Activated T-cell treated with anti-CD3 and anti-CD28 coated beads, Interleukin-2, amount 50 U/mL, for 72 hours (primary cell): ENCODE measurements at regions not wholly inside any gene's neighbourhood (a gene's known extent, or its start where the extent isn't known, plus 50 kb on each side); places are given as distances from the start of the nearest gene placed in this dataset.

Source experiments
- ATAC-seq, 2 donors: fragments of 150-1000 bp; cut with Tn5 transposase; replicated peaks in 1 of 2; 2 replicates each; pipeline ENCODE4 v1.10.0; 2021; ENCODE audit warnings: moderate library complexity in 2 of 2, mild to moderate bottlenecking in 1 of 2
- DNase-seq, 2 donors: peaks; one replicate each; pipeline ENCODE4 v3.0.0; 2021 to 2022; ENCODE audit warnings: mixed read lengths in 1 of 2
- H3K27ac Mint-ChIP-seq: one replicate; pipeline ENCODE4 v1.8.0; 2022; ENCODE audit warnings: mild to moderate bottlenecking, moderate library complexity, mixed read lengths
- H3K27me3 Mint-ChIP-seq: one replicate; pipeline ENCODE4 v1.8.0; 2022; ENCODE audit warnings: low read depth, mixed read lengths
- H3K36me3 Mint-ChIP-seq, 2 donors: one replicate each; pipeline ENCODE4 v1.8.0; 2022; ENCODE audit warnings: mixed read lengths in 2 of 2, mild to moderate bottlenecking in 1 of 2; ENCODE audit not compliant: insufficient read depth in 2 of 2
- H3K4me1 Mint-ChIP-seq: one replicate; pipeline ENCODE4 v1.8.0; 2022; ENCODE audit warnings: low read depth, mixed read lengths
- H3K4me3 Mint-ChIP-seq, 2 donors: one replicate each; pipeline ENCODE4 v1.8.0; 2022; ENCODE audit warnings: mild to moderate bottlenecking in 2 of 2, mixed read lengths in 2 of 2, moderate library complexity in 2 of 2
- H3K9me3 Mint-ChIP-seq, 2 donors: one replicate each; pipeline ENCODE4 v1.8.0; 2022; ENCODE audit warnings: mixed read lengths in 2 of 2

- Mint-ChIP-seq H3K27me3 (peaks cover 62% of the 10 kb centered on the region), H3K4me1 (no peaks in the 10 kb centered on the region), H3K27ac (no peak overlapping the region), H3K4me3 (no peak overlapping the region), H3K36me3 (no peaks in the 10 kb centered on the region), H3K9me3 (no peaks in the 10 kb centered on the region)
- ATAC-seq, result no peak
- no peak for DNase-seq
Measured at GRCh38 chr2:176681584-176682115, 412.4 kb downstream of the MTX2 start.

- H3K36me3 Mint-ChIP-seq, result no peaks in the 10 kb centered on the region
- H3K9me3 Mint-ChIP-seq, result no peaks in the 10 kb centered on the region
- H3K27me3 Mint-ChIP-seq, result peaks cover 63% of the 10 kb centered on the region
Measured at GRCh38 chr2:176682278-176682677, 413.0 kb downstream of the MTX2 start.

GRCh38 chr2:176683618-176684111 lies 414.4 kb downstream of the MTX2 start:
- H3K27me3 Mint-ChIP-seq, result peaks cover 60% of the 10 kb centered on the region

More at GRCh38 chr2:176682278-176682677, 413.0 kb downstream of the MTX2 start:
- no peak for DNase-seq
- Mint-ChIP-seq H3K4me3 (no peak overlapping the region), H3K27ac (no peak overlapping the region), H3K4me1 (no peaks in the 10 kb centered on the region)
- no peak for ATAC-seq

GRCh38 chr2:176685908-176686307 lies 416.7 kb downstream of the MTX2 start:
- Mint-ChIP-seq H3K27me3 (peaks cover 57% of the 10 kb centered on the region), H3K36me3 (no peaks in the 10 kb centered on the region), H3K27ac (no peak overlapping the region), H3K9me3 (no peaks in the 10 kb centered on the region), H3K4me3 (no peak overlapping the region), H3K4me1 (no peaks in the 10 kb centered on the region)
- ATAC-seq, result no peak
- no peak for DNase-seq

More at GRCh38 chr2:176683618-176684111, 414.4 kb downstream of the MTX2 start:
- DNase-seq, result no peak
- H3K4me1 Mint-ChIP-seq, result no peaks in the 10 kb centered on the region
- H3K36me3 Mint-ChIP-seq, result no peaks in the 10 kb centered on the region
- ATAC-seq, result no peak
- H3K27ac Mint-ChIP-seq, result no peak overlapping the region
- no peaks in the 10 kb centered on the region for H3K9me3 Mint-ChIP-seq
- H3K4me3 Mint-ChIP-seq, result no peak overlapping the region

GRCh38 chr2:176686328-176686727 lies 417.1 kb downstream of the MTX2 start:
- H3K27ac Mint-ChIP-seq, result no peak overlapping the region
- no peak for ATAC-seq
- no peaks in the 10 kb centered on the region for H3K4me1 Mint-ChIP-seq
- H3K27me3 Mint-ChIP-seq, result peaks cover 61% of the 10 kb centered on the region
- H3K9me3 Mint-ChIP-seq, result no peaks in the 10 kb centered on the region
- no peak overlapping the region for H3K4me3 Mint-ChIP-seq
- H3K36me3 Mint-ChIP-seq, result no peaks in the 10 kb centered on the region
- DNase-seq, result no peak

- DNase-seq, result no peak
- no peak overlapping the region for H3K4me3 Mint-ChIP-seq
Measured at GRCh38 chr2:176687342-176687741, 418.1 kb downstream of the MTX2 start.

GRCh38 chr2:176687944-176688343 lies 418.7 kb downstream of the MTX2 start:
- no peak overlapping the region for H3K4me3 Mint-ChIP-seq
- no peak for DNase-seq
- no peak for ATAC-seq
- no peak overlapping the region for H3K27ac Mint-ChIP-seq
- H3K27me3 Mint-ChIP-seq, result peaks cover 65% of the 10 kb centered on the region
- no peaks in the 10 kb centered on the region for H3K4me1 Mint-ChIP-seq
- H3K36me3 Mint-ChIP-seq, result no peaks in the 10 kb centered on the region
- no peaks in the 10 kb centered on the region for H3K9me3 Mint-ChIP-seq

More at GRCh38 chr2:176687342-176687741, 418.1 kb downstream of the MTX2 start:
- H3K36me3 Mint-ChIP-seq, result no peaks in the 10 kb centered on the region
- no peak for ATAC-seq
- H3K27ac Mint-ChIP-seq, result no peak overlapping the region
- H3K4me1 Mint-ChIP-seq, result no peaks in the 10 kb centered on the region
- peaks cover 65% of the 10 kb centered on the region for H3K27me3 Mint-ChIP-seq
- no peaks in the 10 kb centered on the region for H3K9me3 Mint-ChIP-seq

- H3K36me3 Mint-ChIP-seq, result no peaks in the 10 kb centered on the region
- no peaks in the 10 kb centered on the region for H3K9me3 Mint-ChIP-seq
- H3K4me3 Mint-ChIP-seq, result no peak overlapping the region
- no peaks in the 10 kb centered on the region for H3K4me1 Mint-ChIP-seq
- DNase-seq (no peak), ATAC-seq (no peak)
- H3K27ac Mint-ChIP-seq, result no peak overlapping the region
- H3K27me3 Mint-ChIP-seq, result peaks cover 67% of the 10 kb centered on the region
Measured at GRCh38 chr2:176689711-176690110, 420.5 kb downstream of the MTX2 start.

- H3K4me3 Mint-ChIP-seq, result no peak overlapping the region
- no peak for DNase-seq
- H3K9me3 Mint-ChIP-seq, result no peaks in the 10 kb centered on the region
- no peaks in the 10 kb centered on the region for H3K4me1 Mint-ChIP-seq
- no peaks in the 10 kb centered on the region for H3K36me3 Mint-ChIP-seq
- no peak overlapping the region for H3K27ac Mint-ChIP-seq
- H3K27me3 Mint-ChIP-seq, result peaks cover 52% of the 10 kb centered on the region
- ATAC-seq, result no peak
Measured at GRCh38 chr2:176691471-176691870, 422.2 kb downstream of the MTX2 start.

- no peak for DNase-seq
- Mint-ChIP-seq H3K36me3 (no peaks in the 10 kb centered on the region), H3K4me3 (no peak overlapping the region), H3K27me3 (peaks cover 54% of the 10 kb centered on the region), H3K9me3 (no peaks in the 10 kb centered on the region), H3K4me1 (no peaks in the 10 kb centered on the region), H3K27ac (no peak overlapping the region)
- ATAC-seq, result no peak
Measured at GRCh38 chr2:176692533-176692932, 423.3 kb downstream of the MTX2 start.

GRCh38 chr2:176699098-176699497 lies 429.9 kb downstream of the MTX2 start:
- Mint-ChIP-seq H3K27me3 (peaks cover 13% of the 10 kb centered on the region), H3K4me1 (no peaks in the 10 kb centered on the region), H3K36me3 (no peaks in the 10 kb centered on the region), H3K27ac (no peak overlapping the region), H3K4me3 (no peak overlapping the region), H3K9me3 (no peaks in the 10 kb centered on the region)
- ATAC-seq, result no peak
- DNase-seq, result no peak

GRCh38 chr2:176699644-176700043 lies 430.4 kb downstream of the MTX2 start:
- no peak overlapping the region for H3K4me3 Mint-ChIP-seq
- no peaks in the 10 kb centered on the region for H3K36me3 Mint-ChIP-seq
- no peak for ATAC-seq
- no peak overlapping the region for H3K27ac Mint-ChIP-seq
- no peak for DNase-seq
- H3K27me3 Mint-ChIP-seq, result peaks cover 15% of the 10 kb centered on the region
- no peaks in the 10 kb centered on the region for H3K9me3 Mint-ChIP-seq
- H3K4me1 Mint-ChIP-seq, result no peaks in the 10 kb centered on the region

GRCh38 chr2:176702131-176702530 lies 432.9 kb downstream of the MTX2 start:
- H3K9me3 Mint-ChIP-seq, result no peaks in the 10 kb centered on the region
- H3K36me3 Mint-ChIP-seq, result no peaks in the 10 kb centered on the region
- H3K4me3 Mint-ChIP-seq, result no peak overlapping the region
- ATAC-seq (no peak), DNase-seq (no peak)
- H3K27ac Mint-ChIP-seq, result no peak overlapping the region
- peaks cover 12% of the 10 kb centered on the region for H3K27me3 Mint-ChIP-seq
- no peaks in the 10 kb centered on the region for H3K4me1 Mint-ChIP-seq

- Mint-ChIP-seq H3K36me3 (no peaks in the 10 kb centered on the region), H3K4me3 (no peak overlapping the region), H3K27ac (no peak overlapping the region), H3K9me3 (no peaks in the 10 kb centered on the region), H3K4me1 (no peaks in the 10 kb centered on the region), H3K27me3 (peaks cover 13% of the 10 kb centered on the region)
- DNase-seq (no peak), ATAC-seq (no peak)
Measured at GRCh38 chr2:176704282-176704858, 435.1 kb downstream of the MTX2 start.
